Esophagus squamous epithelium (tissue), 5 donors: ENCODE measurements at regions not wholly inside any gene's neighbourhood (a gene's known extent, or its start where the extent isn't known, plus 50 kb on each side); places are given as distances from the start of the nearest gene placed in this dataset.
A peak's percentile ranks its signal among the peaks of the same experiment; 100 is the strongest.
"Not testable (repeated sequence)": the region's sequence is repeated elsewhere in the genome, so short reads cannot be mapped to it uniquely, and the experiment has no call there.

Experiments used
- DNase-seq: peaks from one replicate; lab custom pipeline; 2025; lab: John Stamatoyannopoulos, UW
- H3K27ac ChIP-seq, 4 donors: fragments of 200-600 bp; sonication (generic); one replicate each; pipeline ENCODE4 v1.5.1; 2016 to 2019; ENCODE audit warnings: mild to moderate bottlenecking in 1 of 4
- H3K27me3 ChIP-seq, 4 donors: fragments of 200-600 bp; sonication (generic); 1 replicate in 3 of 4; 2 replicates in 1 of 4; pipeline versions ENCODE4 v1.5.1 to v1.6.0; 2017 to 2021; ENCODE audit warnings: antibody characterized with exemption in 1 of 4
- H3K36me3 ChIP-seq, 3 donors: fragments of 200-600 bp; sonication (generic); one replicate each; pipeline ENCODE4 v1.5.1; 2016 to 2019
- H3K4me1 ChIP-seq, 3 donors: fragments of 200-600 bp; sonication (generic); one replicate each; pipeline ENCODE4 v1.5.1; 2017 to 2019
- H3K4me3 ChIP-seq, 4 donors: fragments of 200-600 bp; sonication (generic); 1 replicate in 3 of 4; 2 replicates in 1 of 4; pipeline ENCODE4 v1.5.1; 2016 to 2019; ENCODE audit warnings: mild to moderate bottlenecking in 2 of 4, moderate library complexity in 1 of 4
- H3K9me3 ChIP-seq, 3 donors: fragments of 200-600 bp; sonication (generic); one replicate each; pipeline ENCODE4 v1.5.1; 2016 to 2019
- CTCF ChIP-seq, 6 experiments: fragments of 450-650 bp in 4 of 6; fragments of 200-600 bp in 2 of 6; sonication (generic) in 2 of 6; IDR thresholded peaks; one replicate each; pipeline ENCODE4 v1.5.1; 2016 to 2019; ENCODE audit warnings: antibody characterized with exemption in 6 of 6, mild to moderate bottlenecking in 4 of 6, moderate library complexity in 4 of 6
- POLR2A ChIP-seq, 4 donors: fragments of 450-650 bp; IDR thresholded peaks; one replicate each; pipeline ENCODE4 v1.6.1; 2017; ENCODE audit warnings: antibody characterized with exemption in 4 of 4, mild to moderate bottlenecking in 4 of 4, moderate library complexity in 3 of 4
- WGBS, 2 donors: methylation state at CpG; one replicate each; pipeline ENCODE4 v1.1.5; 2018; 5-methylcytosine and 5-hydroxymethylcytosine counted together
- intact Hi-C: fragments of 100-400 bp; cut with DNase I; formaldehyde crosslinking; loops from one replicate; pipeline ENCODE4 v1.15.0; 2022
- donor health status: DM: yes; HTN: yes; CAD: no.

- WGBS, 2 donors = 100% methylated on average over 1 of the region's 1 CpG
- intact Hi-C loops = no loop called here
- H3K4me3 ChIP-seq = no peak overlapping the region
- no peaks in the 10 kb centered on the region for H3K27me3 ChIP-seq
- H3K4me1 ChIP-seq = no peaks in the 10 kb centered on the region
- H3K9me3 ChIP-seq = no peaks in the 10 kb centered on the region
- TF ChIP-seq CTCF (IDR thresholded peaks at IDR 0.05) (no peak), POLR2A (IDR thresholded peaks at IDR 0.05) (no peak)
- H3K36me3 ChIP-seq = no peaks in the 10 kb centered on the region
- H3K27ac ChIP-seq = no peak overlapping the region
- no peak for DNase-seq
Measured at GRCh38 chr4:37749398-37749988, 63.3 kb upstream of the RELL1 start.

- no peak overlapping the region for H3K4me3 ChIP-seq
- no peaks in the 10 kb centered on the region for H3K36me3 ChIP-seq
- intact Hi-C loops = no loop called here
- no peaks in the 10 kb centered on the region for H3K4me1 ChIP-seq
- WGBS, 2 donors = 35 to 68% methylated on average over 2 of the region's 2 CpGs
- no peaks in the 10 kb centered on the region for H3K27me3 ChIP-seq
- TF ChIP-seq CTCF (IDR thresholded peaks at IDR 0.05) (no peak), POLR2A (IDR thresholded peaks at IDR 0.05) (no peak)
- no peaks in the 10 kb centered on the region for H3K9me3 ChIP-seq
- DNase-seq = no peak
- H3K27ac ChIP-seq = no peak overlapping the region
Measured at GRCh38 chr4:37748485-37748884, 62.3 kb upstream of the RELL1 start.

DNA sequence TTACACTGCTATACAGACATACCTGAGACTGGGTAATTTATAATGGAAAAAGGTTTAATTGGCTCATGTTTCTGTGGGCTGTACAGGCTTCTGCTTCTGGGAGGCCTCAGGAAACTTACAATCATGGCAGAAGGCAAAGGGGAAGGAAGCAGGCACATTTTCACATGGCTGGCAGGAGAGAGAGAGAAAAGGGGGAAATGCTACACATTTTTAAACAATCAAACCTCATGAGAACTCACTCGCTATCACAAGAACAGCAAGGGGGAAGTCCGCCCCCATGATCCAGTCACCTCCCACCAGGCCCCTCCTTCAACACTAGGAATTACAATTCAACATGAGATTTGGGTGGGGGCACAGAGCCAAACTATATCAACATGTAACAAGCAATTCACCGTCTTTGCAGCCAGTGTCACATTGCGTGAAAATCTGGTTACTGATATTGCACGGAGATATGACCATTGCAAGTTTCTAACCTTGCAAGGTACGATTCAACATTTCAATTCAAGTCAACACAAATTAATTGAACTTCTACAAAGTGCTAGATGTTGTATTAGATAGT lies 61.7 kb upstream of the RELL1 start:
- intact Hi-C loops = no loop called here
- TF ChIP-seq POLR2A (IDR thresholded peaks at IDR 0.05) (no peak), CTCF (IDR thresholded peaks at IDR 0.05) (no peak)
- H3K9me3 ChIP-seq = no peaks in the 10 kb centered on the region
- no peaks in the 10 kb centered on the region for H3K4me1 ChIP-seq
- DNase-seq = no peak
- no peak overlapping the region for H3K4me3 ChIP-seq
- H3K36me3 ChIP-seq = no peaks in the 10 kb centered on the region
- WGBS, 2 donors = 60 to 83% methylated on average over 6 of the region's 6 CpGs
- no peaks in the 10 kb centered on the region for H3K27me3 ChIP-seq
- no peak overlapping the region for H3K27ac ChIP-seq

- H3K4me1 ChIP-seq, intact Hi-C loops, H3K4me3 ChIP-seq, DNase-seq, H3K9me3 ChIP-seq, H3K27ac ChIP-seq, H3K36me3 ChIP-seq, H3K27me3 ChIP-seq: not testable (repeated sequence)
- WGBS, 2 donors = 93 to 94% methylated on average over 5 of the region's 5 CpGs
Measured at GRCh38 chr4:37746852-37747251, 60.7 kb upstream of the RELL1 start.

DNA sequence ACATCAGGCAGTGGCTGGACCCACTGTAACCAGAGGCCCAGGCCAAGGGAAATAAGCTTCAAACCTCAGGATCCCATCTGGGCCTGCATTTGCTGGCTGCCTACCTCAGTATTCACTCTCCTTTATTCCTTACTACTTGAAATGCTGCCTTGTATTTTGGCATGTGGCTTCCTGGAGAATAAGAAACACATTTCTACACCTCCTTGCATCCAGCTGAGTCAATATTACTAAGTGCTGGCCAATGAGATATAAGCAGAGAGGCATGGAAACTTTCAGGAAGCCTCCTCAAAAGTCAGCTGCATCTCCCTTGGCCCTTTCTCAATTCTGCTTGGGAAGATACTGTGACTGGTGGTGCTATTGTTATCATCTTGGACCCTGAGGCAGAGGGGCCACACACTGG lies 59.8 kb upstream of the RELL1 start:
- H3K27ac ChIP-seq = no peak overlapping the region
- DNase-seq = no peak
- H3K9me3 ChIP-seq = no peaks in the 10 kb centered on the region
- no peaks in the 10 kb centered on the region for H3K4me1 ChIP-seq
- H3K27me3 ChIP-seq = no peaks in the 10 kb centered on the region
- no peak for TF ChIP-seq POLR2A (IDR thresholded peaks at IDR 0.05)
- no peak for TF ChIP-seq CTCF (IDR thresholded peaks at IDR 0.05)
- H3K4me3 ChIP-seq = no peak overlapping the region
- H3K36me3 ChIP-seq = no peaks in the 10 kb centered on the region
- intact Hi-C loops = no loop called here

GRCh38 chr4:37742149-37742548 lies 56.0 kb upstream of the RELL1 start:
- no peak overlapping the region for H3K27ac ChIP-seq
- H3K36me3 ChIP-seq = no peaks in the 10 kb centered on the region
- intact Hi-C loops = no loop called here
- H3K4me1 ChIP-seq = no peaks in the 10 kb centered on the region
- H3K9me3 ChIP-seq = no peaks in the 10 kb centered on the region
- DNase-seq = no peak
- 87 to 100% methylated on average over 1 of the region's 1 CpG for WGBS, 2 donors
- TF ChIP-seq POLR2A (IDR thresholded peaks at IDR 0.05) = no peak
- TF ChIP-seq CTCF (IDR thresholded peaks at IDR 0.05) = peak in 1 of 6 experiments; percentile 8
- H3K4me3 ChIP-seq = no peak overlapping the region
- no peaks in the 10 kb centered on the region for H3K27me3 ChIP-seq
